Skeletal muscle satellite cell (primary cell): ENCODE measurements at regions not wholly inside any gene's neighbourhood (a gene's known extent, or its start where the extent isn't known, plus 50 kb on each side); places are given as distances from the start of the nearest gene placed in this dataset.
"Not testable (repeated sequence)": the region's sequence is repeated elsewhere in the genome, so short reads cannot be mapped to it uniquely, and the experiment has no call there.

Experiments used
- H3K27me3 ChIP-seq: 2 replicates; pipeline ENCODE4 v1.7.0; 2013; ENCODE audit warnings: low read length; ENCODE audit not compliant: control insufficient read depth, insufficient read depth
- H3K36me3 ChIP-seq: 2 replicates; pipeline ENCODE4 v1.7.0; 2013; ENCODE audit warnings: mild to moderate bottlenecking, control low read depth, low read length; ENCODE audit not compliant: insufficient read depth
- H3K4me1 ChIP-seq: 2 replicates; pipeline ENCODE4 v1.7.0; 2013; ENCODE audit warnings: low read length; ENCODE audit not compliant: control insufficient read depth, insufficient read depth
- H3K4me2 ChIP-seq: 2 replicates; pipeline ENCODE4 v1.7.0; 2013; ENCODE audit warnings: mild to moderate bottlenecking, low read length
- H3K4me3 ChIP-seq: 2 replicates; pipeline ENCODE4 v1.7.0; 2013; ENCODE audit warnings: low read length
- H3K9ac ChIP-seq: 2 replicates; pipeline ENCODE4 v1.7.0; 2013; ENCODE audit warnings: mild to moderate bottlenecking, low read depth, low read length, moderate library complexity
- H3K9me3 ChIP-seq: replicated peaks from 2 replicates; pipeline ENCODE4 v1.7.0; 2013; ENCODE audit warnings: mild to moderate bottlenecking, control low read depth, low read length

DNA sequence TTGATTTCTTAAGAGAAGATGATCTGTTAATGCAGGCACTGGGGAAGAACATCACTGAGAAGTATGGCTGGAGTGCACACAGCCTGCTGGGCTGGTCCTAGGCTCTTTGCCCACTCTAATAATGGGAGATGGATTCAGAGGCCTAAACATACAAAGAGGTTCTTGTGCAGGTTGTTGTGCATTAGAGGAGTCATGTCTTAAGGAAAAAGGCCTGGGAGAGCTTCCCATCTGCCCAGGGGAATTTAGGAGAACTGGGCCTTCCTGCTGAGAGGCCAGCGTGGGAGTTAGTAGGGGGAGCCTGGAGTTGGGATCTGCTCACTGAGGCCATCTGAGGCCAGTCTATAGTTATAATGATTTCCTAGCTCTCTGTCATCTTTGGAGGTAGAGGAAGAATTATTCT, 126.7 kb downstream of the TLR5 start:
- H3K4me3 ChIP-seq: no peak overlapping the region
- no peaks in the 10 kb centered on the region for H3K27me3 ChIP-seq
- no peak overlapping the region for H3K9ac ChIP-seq
- H3K4me1 ChIP-seq: peaks cover under 1% of the 10 kb centered on the region
- H3K36me3 ChIP-seq: no peaks in the 10 kb centered on the region
- no peaks in the 10 kb centered on the region for H3K9me3 ChIP-seq
- no peak overlapping the region for H3K4me2 ChIP-seq

GRCh38 chr1:223016890-223017289, 126.2 kb downstream of the TLR5 start:
- Histone ChIP-seq H3K9me3 (no peaks in the 10 kb centered on the region), H3K9ac (no peak overlapping the region), H3K36me3 (no peaks in the 10 kb centered on the region), H3K4me1 (no peaks in the 10 kb centered on the region), H3K4me2 (no peak overlapping the region), H3K27me3 (no peaks in the 10 kb centered on the region), H3K4me3 (no peak overlapping the region)

DNA sequence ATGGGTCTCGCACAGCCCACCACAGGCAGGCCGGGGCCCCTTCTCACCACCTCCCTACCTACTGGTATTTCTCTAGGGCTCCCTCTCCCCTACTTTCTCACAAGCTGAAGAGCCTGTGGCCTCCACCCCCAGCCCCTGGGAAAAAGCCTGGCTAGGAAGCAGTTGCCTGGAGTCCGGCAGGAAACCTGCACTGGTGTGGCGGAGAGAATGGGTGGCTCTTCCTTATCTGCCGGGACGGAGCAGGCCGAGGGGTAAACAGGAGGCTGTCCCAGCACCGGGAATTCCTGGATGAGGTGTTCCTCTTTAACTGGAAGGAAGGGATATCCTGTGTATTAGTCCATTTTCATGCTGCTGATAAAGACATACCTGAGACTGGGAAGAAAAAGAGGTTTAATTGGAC, 125.8 kb downstream of the TLR5 start:
- Histone ChIP-seq H3K9me3 (no peaks in the 10 kb centered on the region), H3K4me1 (no peaks in the 10 kb centered on the region), H3K4me3 (no peak overlapping the region), H3K9ac (no peak overlapping the region), H3K4me2 (no peak overlapping the region), H3K27me3 (no peaks in the 10 kb centered on the region), H3K36me3 (no peaks in the 10 kb centered on the region)

GRCh38 chr1:223018534-223018933, 124.5 kb downstream of the TLR5 start:
- no peaks in the 10 kb centered on the region for H3K4me1 ChIP-seq
- no peaks in the 10 kb centered on the region for H3K9me3 ChIP-seq
- no peaks in the 10 kb centered on the region for H3K36me3 ChIP-seq
- H3K27me3 ChIP-seq: no peaks in the 10 kb centered on the region
- H3K4me2 ChIP-seq: no peak overlapping the region
- H3K9ac ChIP-seq: no peak overlapping the region
- no peak overlapping the region for H3K4me3 ChIP-seq

- Histone ChIP-seq H3K4me3 (no peak overlapping the region), H3K36me3 (no peaks in the 10 kb centered on the region), H3K4me2 (no peak overlapping the region), H3K9me3 (no peaks in the 10 kb centered on the region), H3K9ac (no peak overlapping the region), H3K4me1 (no peaks in the 10 kb centered on the region), H3K27me3 (no peaks in the 10 kb centered on the region)
These were observed 123.8 kb downstream of the TLR5 start for GRCh38 chr1:223019256-223019655.

GRCh38 chr1:223020770-223021169, 122.3 kb downstream of the TLR5 start:
- Histone ChIP-seq H3K4me3 (no peak overlapping the region), H3K9ac (no peak overlapping the region), H3K4me1 (no peaks in the 10 kb centered on the region), H3K9me3 (no peaks in the 10 kb centered on the region), H3K4me2 (no peak overlapping the region), H3K27me3 (no peaks in the 10 kb centered on the region), H3K36me3 (no peaks in the 10 kb centered on the region)

GRCh38 chr1:223022641-223023473, 120.2 kb downstream of the TLR5 start:
- Histone ChIP-seq H3K36me3 (no peaks in the 10 kb centered on the region), H3K9ac (no peak overlapping the region), H3K4me2 (no peak overlapping the region), H3K4me1 (no peaks in the 10 kb centered on the region), H3K4me3 (no peak overlapping the region), H3K9me3 (no peaks in the 10 kb centered on the region), H3K27me3 (no peaks in the 10 kb centered on the region)

GRCh38 chr1:223023863-223024262, 119.2 kb downstream of the TLR5 start:
- Histone ChIP-seq H3K9me3 (no peaks in the 10 kb centered on the region), H3K9ac (no peak overlapping the region), H3K36me3 (no peaks in the 10 kb centered on the region), H3K4me3 (no peak overlapping the region), H3K4me2 (no peak overlapping the region), H3K27me3 (no peaks in the 10 kb centered on the region), H3K4me1 (no peaks in the 10 kb centered on the region)

DNA sequence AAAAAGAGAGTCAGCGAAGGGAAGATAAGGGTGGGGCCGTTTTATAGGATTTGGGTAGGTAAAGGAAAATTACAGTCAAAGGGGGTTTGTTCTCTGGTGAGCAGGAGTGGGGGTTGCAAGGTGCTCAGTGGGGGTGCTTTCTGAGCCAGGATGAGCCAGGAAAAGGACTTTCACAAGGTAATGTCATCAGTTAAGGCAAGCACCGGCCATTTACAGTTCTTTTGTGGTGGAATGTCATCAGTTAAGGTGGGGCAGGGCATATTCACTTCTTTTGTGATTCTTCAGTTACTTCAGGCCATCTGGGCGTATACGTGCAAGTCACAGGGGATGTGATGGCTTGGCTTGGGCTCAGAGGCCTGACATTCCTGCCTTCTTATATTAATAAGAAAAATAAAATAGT, 118.6 kb downstream of the TLR5 start:
- not testable (repeated sequence) for H3K9me3 ChIP-seq, H3K4me1 ChIP-seq, H3K4me3 ChIP-seq, H3K36me3 ChIP-seq, H3K9ac ChIP-seq, H3K27me3 ChIP-seq, H3K4me2 ChIP-seq

- H3K4me2 ChIP-seq, H3K9me3 ChIP-seq, H3K9ac ChIP-seq, H3K4me3 ChIP-seq, H3K4me1 ChIP-seq, H3K36me3 ChIP-seq, H3K27me3 ChIP-seq: not testable (repeated sequence)
These were observed 117.8 kb downstream of the TLR5 start for GRCh38 chr1:223025190-223025734.

DNA sequence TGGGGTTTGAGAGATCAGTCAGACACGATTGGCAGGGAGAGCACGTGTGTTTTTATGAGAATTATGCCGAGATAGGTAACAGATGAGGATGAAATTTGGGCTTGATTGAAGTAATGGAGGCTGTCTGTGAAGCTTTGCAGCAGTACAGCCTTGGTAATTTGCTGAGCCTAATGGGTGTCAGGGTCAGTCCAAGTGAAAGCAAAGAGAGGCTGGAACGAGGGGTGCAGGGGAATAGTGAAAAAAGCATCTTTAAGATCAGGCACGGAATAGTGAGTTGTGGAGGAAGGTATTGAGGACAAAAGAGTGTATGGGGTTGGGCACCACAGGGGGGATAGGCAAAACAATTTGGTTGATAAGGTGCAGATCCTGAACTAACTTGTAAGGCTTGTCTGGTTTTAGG, 116.4 kb downstream of the TLR5 start:
- H3K9ac ChIP-seq, H3K36me3 ChIP-seq, H3K4me2 ChIP-seq, H3K9me3 ChIP-seq, H3K4me3 ChIP-seq, H3K4me1 ChIP-seq, H3K27me3 ChIP-seq: not testable (repeated sequence)
